Activated CD4-positive, alpha-beta T cell treated with anti-CD3 and anti-CD28 coated beads, Interleukin-2, Interleukin-4, amounts not matched to agents 100 ng/mL and 50 ng/mL, durations not matched to agents 16 hours and 8 hours (primary cell): ENCODE measurements at regions not wholly inside any gene's neighbourhood (a gene's known extent, or its start where the extent isn't known, plus 50 kb on each side); places are given as distances from the start of the nearest gene placed in this dataset.

Source experiments
- DNase-seq: peaks from one replicate; pipeline ENCODE4 v3.0.0-alpha.2; 2020; ENCODE audit warnings: low spot score

GRCh38 chr12:111222027-111222414 lies 146.9 kb downstream of the PHETA1 start:
- DNase-seq, result no peak

- DNase-seq, result no peak
Measured at GRCh38 chr12:111221062-111222026, 147.6 kb downstream of the PHETA1 start.

DNA sequence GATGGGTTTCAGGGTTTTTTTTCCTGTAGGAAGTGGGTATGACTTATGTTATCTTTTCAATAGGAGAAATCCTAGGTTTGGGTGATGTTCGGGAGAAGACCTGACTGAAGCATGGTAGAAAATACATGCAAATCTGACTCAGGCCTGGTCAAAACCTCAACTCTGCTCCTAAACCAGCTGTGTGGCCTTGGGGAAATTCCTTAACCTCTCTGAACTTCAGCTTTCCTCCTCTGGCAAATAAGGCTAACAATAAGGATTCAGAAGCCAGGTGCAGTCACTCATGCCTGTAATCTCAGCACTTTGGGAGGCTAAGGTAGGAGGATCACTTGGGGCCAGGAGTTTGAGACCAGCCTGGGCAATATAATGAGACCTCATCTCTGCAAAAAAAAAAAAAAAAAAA lies 148.5 kb downstream of the PHETA1 start:
- DNase-seq, result no peak

DNA sequence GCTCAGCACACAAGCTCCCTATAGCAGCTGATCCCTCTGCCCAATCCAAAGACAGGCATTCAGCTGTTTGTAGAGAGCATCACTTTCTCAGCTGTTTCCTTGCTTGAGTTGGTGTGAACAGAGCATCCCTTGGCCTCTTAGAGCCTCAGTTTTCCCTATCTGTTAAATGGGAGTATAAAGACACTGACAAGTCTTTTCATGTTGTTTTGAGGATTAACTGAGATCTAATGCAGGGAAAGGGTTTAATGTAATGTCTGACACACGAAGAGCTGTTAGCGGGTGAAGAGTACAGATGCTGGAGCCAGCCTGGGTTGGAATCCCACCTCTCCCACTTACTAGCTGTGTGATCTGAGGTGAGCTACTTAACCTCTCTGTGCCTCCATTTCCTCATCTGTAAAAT lies 149.5 kb downstream of the PHETA1 start:
- DNase-seq, result no peak

- no peak for DNase-seq
Measured at GRCh38 chr12:111218499-111218898, 150.4 kb downstream of the PHETA1 start.

DNA sequence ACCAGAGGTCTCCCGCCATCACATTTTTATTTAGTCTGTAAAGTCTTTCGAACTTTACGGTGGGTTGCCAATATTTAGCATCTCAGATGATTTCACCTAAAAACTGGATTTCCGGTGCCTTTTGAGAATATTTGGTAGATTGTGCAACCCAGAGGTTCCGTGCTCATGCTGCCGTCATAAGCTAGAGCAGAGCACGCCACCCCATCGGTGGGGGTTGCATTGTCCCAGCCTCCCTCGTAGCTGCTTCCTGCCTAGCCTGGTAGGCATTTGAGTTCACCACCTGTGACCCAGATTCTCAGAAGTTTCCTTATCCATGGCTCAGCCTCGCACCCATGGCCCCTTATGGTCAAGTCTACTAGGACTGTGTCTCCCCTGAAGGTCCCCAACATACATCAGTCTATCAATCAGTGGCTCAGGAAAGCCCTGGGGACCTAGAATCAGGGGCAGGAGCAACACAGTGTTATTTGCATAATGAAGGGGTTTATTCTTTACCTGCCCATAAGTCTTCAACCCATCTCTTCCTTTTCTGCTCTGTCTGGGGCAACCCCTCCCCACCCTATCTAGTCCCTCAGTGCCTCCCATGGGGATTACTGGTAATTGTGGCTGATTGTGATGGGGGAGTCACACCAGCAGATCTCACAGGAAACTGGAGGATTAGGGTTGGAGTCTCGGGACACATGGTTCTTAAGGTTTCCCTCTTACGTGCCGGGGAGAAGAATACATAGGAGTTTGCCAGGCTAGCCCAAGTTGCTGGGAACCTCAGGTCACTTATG lies 152.3 kb downstream of the PHETA1 start:
- no peak for DNase-seq

DNA sequence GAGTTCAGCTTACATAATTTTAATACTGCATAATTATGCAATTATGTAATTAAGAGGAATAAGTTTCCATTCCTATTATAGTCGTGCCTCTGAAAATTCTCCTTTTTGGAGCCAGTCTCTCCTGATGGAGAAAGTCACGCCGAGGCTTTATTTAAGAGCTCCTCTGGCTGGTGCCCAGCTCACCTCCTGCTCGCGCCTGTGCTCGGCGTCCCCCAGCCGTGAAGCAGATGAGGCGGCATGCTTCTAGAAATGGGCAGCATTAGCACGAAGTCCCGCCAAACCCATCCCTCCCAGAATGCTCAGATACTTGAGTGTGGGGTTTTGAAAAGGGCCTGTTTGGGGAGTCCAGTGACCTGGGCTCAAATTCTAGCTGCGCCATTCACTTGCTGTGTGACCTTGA lies 153.0 kb downstream of the PHETA1 start:
- no peak for DNase-seq

- DNase-seq, result no peak
Measured at GRCh38 chr12:111214401-111214800, 154.5 kb downstream of the PHETA1 start.

DNA sequence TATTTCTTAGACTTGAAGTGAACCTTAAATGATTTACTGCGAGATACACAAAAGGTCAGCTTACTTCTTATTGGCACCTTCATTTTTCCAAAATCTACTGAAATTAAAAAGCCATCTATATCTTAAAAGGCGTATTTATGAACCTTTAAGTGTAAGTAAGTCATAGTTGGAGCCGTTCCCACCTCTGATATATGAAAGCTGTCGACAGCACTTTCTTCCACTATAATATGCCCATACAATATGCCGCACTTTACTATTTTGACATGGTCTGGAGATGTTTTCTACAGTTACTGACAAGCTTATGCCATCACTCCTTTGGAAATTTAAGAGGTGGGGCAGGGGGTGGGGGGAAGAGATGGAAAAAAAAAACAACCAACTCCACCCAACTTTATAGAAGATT lies 155.3 kb downstream of the PHETA1 start:
- no peak for DNase-seq

GRCh38 chr12:111212814-111213456 lies 156.0 kb downstream of the PHETA1 start:
- no peak for DNase-seq

DNA sequence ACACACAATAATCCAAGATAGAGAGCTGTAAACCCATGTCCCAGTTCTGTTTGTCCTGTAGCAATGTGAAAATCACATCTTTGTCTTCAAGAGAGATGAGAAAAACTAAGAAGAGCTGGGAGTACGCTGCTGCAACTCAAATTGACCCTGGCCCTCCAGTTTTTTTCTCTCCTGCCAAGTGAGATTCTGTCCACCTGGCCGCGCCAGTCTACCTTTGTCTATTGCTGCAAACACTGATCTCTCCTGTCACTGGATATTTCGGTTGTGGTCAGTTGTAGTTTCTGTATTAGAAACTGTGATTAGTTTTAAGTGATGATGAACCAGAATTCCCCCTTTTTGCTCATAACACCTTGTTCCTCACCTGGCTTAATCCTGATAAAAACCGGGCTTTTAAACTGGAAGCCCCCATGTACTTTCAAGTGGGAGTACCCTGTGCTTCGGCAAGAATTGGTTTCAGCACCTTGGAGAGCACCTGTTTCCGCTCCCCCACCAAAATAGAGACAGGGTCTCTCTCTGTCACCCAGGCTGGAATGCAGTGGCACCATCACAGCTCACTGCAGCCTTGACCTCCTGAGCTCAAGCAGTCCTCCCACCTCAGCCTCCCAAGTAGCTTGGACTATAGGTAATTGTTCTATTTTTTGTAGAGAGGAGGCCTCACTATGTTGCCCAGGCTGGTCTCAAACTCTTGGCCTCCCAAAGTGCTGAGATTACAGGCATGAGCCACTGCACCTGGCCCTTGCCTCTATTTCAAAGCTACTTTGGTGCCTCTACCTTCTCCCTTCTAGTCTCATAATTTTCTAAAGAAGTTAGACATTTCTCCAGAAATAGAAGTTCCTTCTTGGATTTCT lies 156.8 kb downstream of the PHETA1 start:
- DNase-seq, result no peak

- no peak for DNase-seq
Measured at GRCh38 chr12:111209811-111210210, 159.1 kb downstream of the PHETA1 start.

DNA sequence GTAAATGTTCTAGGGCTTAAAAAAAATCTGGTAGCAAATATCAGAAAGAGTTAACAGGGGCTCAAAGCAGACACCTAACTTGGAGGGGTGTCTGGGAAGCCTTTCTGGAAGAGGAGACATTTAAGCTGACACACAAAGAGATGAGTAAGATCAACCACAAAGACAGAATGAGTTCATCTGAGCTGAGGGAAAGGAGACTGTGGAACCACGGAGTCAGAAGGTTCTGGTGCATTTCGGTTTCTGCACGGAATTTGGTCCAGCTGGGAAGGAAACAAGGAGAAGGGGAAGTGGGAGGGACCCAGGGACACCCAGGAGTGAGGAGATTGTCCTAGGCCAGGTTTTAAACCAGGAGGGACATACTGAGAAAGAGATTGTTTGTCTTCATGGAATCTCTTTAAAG lies 161.1 kb downstream of the PHETA1 start:
- no peak for DNase-seq

DNA sequence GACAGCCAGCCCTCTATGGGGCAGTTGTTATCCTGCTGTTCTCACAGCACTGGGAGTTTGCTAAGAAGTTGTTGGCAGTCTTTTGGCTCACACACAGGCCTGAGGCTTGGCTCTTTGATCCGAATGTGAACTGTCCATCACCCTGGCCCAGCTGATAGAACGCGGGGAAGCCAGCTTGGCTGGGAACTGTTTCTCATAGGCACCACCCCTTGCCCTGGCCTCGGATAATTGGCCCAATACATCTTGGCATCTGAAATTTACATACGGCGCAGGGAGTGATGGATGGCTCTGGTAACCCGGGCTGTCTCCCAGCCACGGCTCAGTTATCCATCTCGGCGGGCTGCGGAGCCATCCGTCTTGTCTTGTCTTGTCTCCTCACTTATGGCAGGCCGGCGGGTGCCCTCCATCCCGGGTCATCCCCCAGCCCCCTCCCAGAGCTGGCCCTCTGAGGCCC lies 164.1 kb downstream of the PHETA1 start:
- no peak for DNase-seq

DNA sequence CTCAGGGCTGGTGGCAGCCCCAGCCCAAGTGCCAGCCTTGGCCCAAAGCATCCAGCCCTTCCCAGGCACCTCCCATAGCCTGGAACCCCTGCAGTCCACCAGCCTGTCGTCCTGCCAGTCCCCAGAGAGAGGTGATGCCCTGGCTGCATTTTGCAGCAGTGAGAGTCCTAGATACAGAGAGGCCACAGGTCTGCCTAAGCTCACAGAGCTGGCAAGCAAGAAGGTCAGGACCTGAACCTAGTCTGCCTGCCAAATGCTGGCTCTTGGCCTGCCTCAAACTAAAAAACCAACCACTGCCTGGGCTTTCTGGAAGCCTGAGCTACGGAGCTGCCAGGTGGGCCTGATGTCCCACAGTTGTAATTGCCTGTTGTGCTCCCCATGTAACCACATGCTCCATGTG lies 164.9 kb downstream of the PHETA1 start:
- no peak for DNase-seq

DNA sequence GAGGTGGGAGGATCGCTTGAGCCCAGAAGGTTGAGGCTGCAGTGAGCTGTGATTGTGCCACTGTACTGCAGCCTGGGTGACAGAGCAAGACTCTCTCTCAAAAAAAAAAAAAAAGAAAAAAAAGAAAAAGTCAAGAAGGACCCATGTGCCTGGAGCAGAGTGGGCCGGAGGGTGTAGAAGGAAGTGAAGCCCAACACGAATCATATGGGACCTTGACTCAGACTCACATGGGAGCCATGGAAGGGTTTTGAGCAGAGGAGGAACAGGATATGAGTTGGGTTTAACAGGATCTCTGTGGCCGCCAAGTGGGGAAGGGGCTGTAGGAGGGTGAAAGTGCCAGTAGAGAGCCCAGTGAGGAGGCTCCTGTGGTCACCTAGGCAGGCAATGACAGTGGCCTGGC lies 165.4 kb downstream of the PHETA1 start:
- DNase-seq, result no peak

- no peak for DNase-seq
Measured at GRCh38 chr12:111202237-111202915, 166.5 kb downstream of the PHETA1 start.

GRCh38 chr12:111201495-111202236 lies 167.2 kb downstream of the PHETA1 start:
- no peak for DNase-seq

- DNase-seq, result no peak
Measured at GRCh38 chr12:111201036-111201435, 167.9 kb downstream of the PHETA1 start.

DNA sequence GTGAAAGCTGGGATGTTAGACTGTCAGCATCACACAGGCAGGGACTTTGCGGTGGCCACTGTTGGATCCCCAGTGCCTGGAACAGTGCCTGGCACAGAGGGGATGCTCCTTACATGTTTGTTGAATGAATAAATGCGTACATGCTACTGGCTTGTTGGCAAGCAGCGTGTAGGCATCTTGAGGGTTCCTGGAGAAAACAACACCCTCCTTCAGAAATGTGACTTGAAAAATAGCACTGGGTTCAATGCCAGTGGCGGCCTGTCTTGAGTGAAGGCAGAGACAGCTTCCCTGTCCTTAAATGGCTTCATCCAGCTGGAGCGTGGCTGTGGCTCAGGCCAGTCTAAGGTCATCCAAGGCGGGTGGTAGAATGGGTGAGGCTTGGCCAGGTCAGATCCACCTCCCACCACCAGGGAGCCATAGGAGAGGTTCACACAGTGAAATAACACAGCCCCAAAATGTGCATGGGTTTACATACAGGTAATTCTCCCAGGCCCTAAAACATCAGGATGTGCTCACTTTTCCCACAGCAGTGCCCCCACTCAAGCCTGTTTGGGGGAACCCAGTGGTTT lies 171.4 kb downstream of the PHETA1 start:
- no peak for DNase-seq
